ENCODE measurements at regions not wholly inside any gene's neighbourhood (a gene's known extent, or its start where the extent isn't known, plus 50 kb on each side); places are given as distances from the start of the nearest gene placed in this dataset.

GRCh38 chr12:127414186-127414585, 852.8 kb upstream of the TMEM132C start:
- TF ChIP-seq SP1 (IDR thresholded peaks at IDR 0.05; ENCODE audit: low read depth, low read length) (no peak), SMAD5 (IDR thresholded peaks at IDR 0.05; ENCODE audit: low read depth) (no peak), ZBTB40 (IDR thresholded peaks at IDR 0.05; ENCODE audit: borderline replicate concordance) (no peak), GABPA (IDR thresholded peaks at IDR 0.05; ENCODE audit: low read depth) (no peak), EZH2 (IDR thresholded peaks at IDR 0.05; ENCODE audit: borderline replicate concordance, control insufficient read depth, low read depth, low read length) (no peak), SIX5 (IDR thresholded peaks at IDR 0.05; ENCODE audit: low read depth, low read length, severe bottlenecking) (no peak), ZBED1 (IDR thresholded peaks at IDR 0.05; ENCODE audit: borderline replicate concordance) (no peak)
- TF ChIP-seq, protein P1, sequence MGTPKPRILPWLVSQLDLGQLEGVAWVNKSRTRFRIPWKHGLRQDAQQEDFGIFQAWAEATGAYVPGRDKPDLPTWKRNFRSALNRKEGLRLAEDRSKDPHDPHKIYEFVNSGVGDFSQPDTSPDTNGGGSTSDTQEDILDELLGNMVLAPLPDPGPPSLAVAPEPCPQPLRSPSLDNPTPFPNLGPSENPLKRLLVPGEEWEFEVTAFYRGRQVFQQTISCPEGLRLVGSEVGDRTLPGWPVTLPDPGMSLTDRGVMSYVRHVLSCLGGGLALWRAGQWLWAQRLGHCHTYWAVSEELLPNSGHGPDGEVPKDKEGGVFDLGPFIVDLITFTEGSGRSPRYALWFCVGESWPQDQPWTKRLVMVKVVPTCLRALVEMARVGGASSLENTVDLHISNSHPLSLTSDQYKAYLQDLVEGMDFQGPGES (IDR thresholded peaks at IDR 0.05): no peak
- TF ChIP-seq, protein P2, sequence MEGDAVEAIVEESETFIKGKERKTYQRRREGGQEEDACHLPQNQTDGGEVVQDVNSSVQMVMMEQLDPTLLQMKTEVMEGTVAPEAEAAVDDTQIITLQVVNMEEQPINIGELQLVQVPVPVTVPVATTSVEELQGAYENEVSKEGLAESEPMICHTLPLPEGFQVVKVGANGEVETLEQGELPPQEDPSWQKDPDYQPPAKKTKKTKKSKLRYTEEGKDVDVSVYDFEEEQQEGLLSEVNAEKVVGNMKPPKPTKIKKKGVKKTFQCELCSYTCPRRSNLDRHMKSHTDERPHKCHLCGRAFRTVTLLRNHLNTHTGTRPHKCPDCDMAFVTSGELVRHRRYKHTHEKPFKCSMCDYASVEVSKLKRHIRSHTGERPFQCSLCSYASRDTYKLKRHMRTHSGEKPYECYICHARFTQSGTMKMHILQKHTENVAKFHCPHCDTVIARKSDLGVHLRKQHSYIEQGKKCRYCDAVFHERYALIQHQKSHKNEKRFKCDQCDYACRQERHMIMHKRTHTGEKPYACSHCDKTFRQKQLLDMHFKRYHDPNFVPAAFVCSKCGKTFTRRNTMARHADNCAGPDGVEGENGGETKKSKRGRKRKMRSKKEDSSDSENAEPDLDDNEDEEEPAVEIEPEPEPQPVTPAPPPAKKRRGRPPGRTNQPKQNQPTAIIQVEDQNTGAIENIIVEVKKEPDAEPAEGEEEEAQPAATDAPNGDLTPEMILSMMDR (IDR thresholded peaks at IDR 0.05 in 2 of 3, conservative IDR thresholded peaks at IDR 0.05 in 1 of 3; ENCODE audit: control insufficient read depth in 2 of 3, extremely low read depth in 1 of 3, insufficient read depth in 1 of 3, low read depth in 3 of 3, low read length in 3 of 3): no peak
